HL-60 (cell line): ENCODE measurements at regions not wholly inside any gene's neighbourhood (a gene's known extent, or its start where the extent isn't known, plus 50 kb on each side); places are given as distances from the start of the nearest gene placed in this dataset.

Experiments
- DNase-seq, 2 experiments: peaks; one replicate each; pipeline ENCODE4 v3.0.0-alpha.2; 2010 to 2020; ENCODE audit warnings: low read depth in 1 of 2, low spot score in 1 of 2
- H3K27ac ChIP-seq: fragments of 250-450 bp; sonication (Bioruptor Pico); replicated peaks from 2 replicates; pipeline ENCODE4 v1.5.1; 2020; ENCODE audit warnings: mild to moderate bottlenecking, moderate library complexity
- H3K27me3 ChIP-seq: fragments of 250-450 bp; sonication (Bioruptor Pico); 2 replicates; pipeline ENCODE4 v1.5.1; 2021; ENCODE audit warnings: mild to moderate bottlenecking, moderate library complexity; ENCODE audit not compliant: insufficient read depth, poor library complexity, severe bottlenecking
- H3K4me3 ChIP-seq: replicated peaks from 2 replicates; pipeline ENCODE4 v1.5.1; 2011; ENCODE audit warnings: mild to moderate bottlenecking, control low read depth, low read length; ENCODE audit not compliant: insufficient read depth
- GABPA ChIP-seq: IDR thresholded peaks from 2 replicates; pipeline ENCODE4 v1.6.1; 2012; ENCODE audit warnings: low read depth
- POLR2AphosphoS5 ChIP-seq: IDR thresholded peaks from 2 replicates; pipeline ENCODE4 v1.6.1; 2012; ENCODE audit warnings: low read depth
- REST ChIP-seq: IDR thresholded peaks from 2 replicates; pipeline ENCODE4 v1.6.1; 2012; ENCODE audit warnings: low read depth; ENCODE audit not compliant: insufficient replicate concordance
- SPI1 ChIP-seq: IDR thresholded peaks from 2 replicates; pipeline ENCODE4 v1.6.1; 2012; ENCODE audit warnings: low read depth, mild to moderate bottlenecking, borderline replicate concordance
- TF ChIP-seq, protein P1 (sequence below): IDR thresholded peaks from one replicate; pipeline ENCODE4 v1.5.1; 2011; ENCODE audit warnings: low read length, control low read depth, inconsistent platforms; ENCODE audit not compliant: insufficient read depth

GRCh38 chr4:35358001-35358584, 886.2 kb downstream of the ARAP2 start:
- H3K4me3 ChIP-seq = no peak overlapping the region
- no peak overlapping the region for H3K27ac ChIP-seq
- TF ChIP-seq POLR2AphosphoS5 = no peak
- no peak for TF ChIP-seq GABPA
- TF ChIP-seq, protein P1, sequence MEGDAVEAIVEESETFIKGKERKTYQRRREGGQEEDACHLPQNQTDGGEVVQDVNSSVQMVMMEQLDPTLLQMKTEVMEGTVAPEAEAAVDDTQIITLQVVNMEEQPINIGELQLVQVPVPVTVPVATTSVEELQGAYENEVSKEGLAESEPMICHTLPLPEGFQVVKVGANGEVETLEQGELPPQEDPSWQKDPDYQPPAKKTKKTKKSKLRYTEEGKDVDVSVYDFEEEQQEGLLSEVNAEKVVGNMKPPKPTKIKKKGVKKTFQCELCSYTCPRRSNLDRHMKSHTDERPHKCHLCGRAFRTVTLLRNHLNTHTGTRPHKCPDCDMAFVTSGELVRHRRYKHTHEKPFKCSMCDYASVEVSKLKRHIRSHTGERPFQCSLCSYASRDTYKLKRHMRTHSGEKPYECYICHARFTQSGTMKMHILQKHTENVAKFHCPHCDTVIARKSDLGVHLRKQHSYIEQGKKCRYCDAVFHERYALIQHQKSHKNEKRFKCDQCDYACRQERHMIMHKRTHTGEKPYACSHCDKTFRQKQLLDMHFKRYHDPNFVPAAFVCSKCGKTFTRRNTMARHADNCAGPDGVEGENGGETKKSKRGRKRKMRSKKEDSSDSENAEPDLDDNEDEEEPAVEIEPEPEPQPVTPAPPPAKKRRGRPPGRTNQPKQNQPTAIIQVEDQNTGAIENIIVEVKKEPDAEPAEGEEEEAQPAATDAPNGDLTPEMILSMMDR = no peak
- TF ChIP-seq SPI1 = no peak
- no peak for TF ChIP-seq REST
- no peaks in the 10 kb centered on the region for H3K27me3 ChIP-seq
- DNase-seq = no peak

GRCh38 chr4:35364321-35364870, 879.9 kb downstream of the ARAP2 start:
- DNase-seq = no peak
- H3K27me3 ChIP-seq = no peaks in the 10 kb centered on the region
- TF ChIP-seq POLR2AphosphoS5 (no peak), SPI1 (no peak), GABPA (no peak), REST (no peak)
- TF ChIP-seq, protein P1 = no peak
- H3K4me3 ChIP-seq = no peak overlapping the region
- H3K27ac ChIP-seq = no peak overlapping the region

- no peak for DNase-seq
- H3K4me3 ChIP-seq = no peak overlapping the region
- H3K27ac ChIP-seq = no peak overlapping the region
- no peaks in the 10 kb centered on the region for H3K27me3 ChIP-seq
- no peak for TF ChIP-seq GABPA
- TF ChIP-seq REST = no peak
- TF ChIP-seq SPI1 = no peak
- no peak for TF ChIP-seq POLR2AphosphoS5
- TF ChIP-seq, protein P1 = no peak
Measured at GRCh38 chr4:35365186-35365585, 879.1 kb downstream of the ARAP2 start.
